ENCODE measurements at regions not wholly inside any gene's neighbourhood (a gene's known extent, or its start where the extent isn't known, plus 50 kb on each side); places are given as distances from the start of the nearest gene placed in this dataset.
A peak's percentile ranks its signal among the peaks of the same experiment; 100 is the strongest.
"Not testable (repeated sequence)": the region's sequence is repeated elsewhere in the genome, so short reads cannot be mapped to it uniquely, and the experiment has no call there.

GRCh38 chr2:238507836-238508235, 81.1 kb downstream of the ASB1 start:
- FAIRE-seq = no peak
- TF ChIP-seq CTCF (IDR thresholded peaks at IDR 0.05; ENCODE audit: insufficient read depth, missing control alignments) = no peak

GRCh38 chr2:238509151-238509835, 82.6 kb downstream of the ASB1 start:
- DNase-seq (ENCODE audit: insufficient read length, low spot score) = no peak
- TF ChIP-seq CTCF (IDR thresholded peaks at IDR 0.05; ENCODE audit: insufficient read depth, missing control alignments) = no peak
- no peak for FAIRE-seq

More at GRCh38 chr2:238507836-238508235, 81.1 kb downstream of the ASB1 start:
- DNase-seq (ENCODE audit: insufficient read length, low spot score) = no peak

- DNase-seq (ENCODE audit: insufficient read length, low spot score) (no peak), FAIRE-seq (no peak)
- no peak for TF ChIP-seq CTCF (IDR thresholded peaks at IDR 0.05; ENCODE audit: insufficient read depth, missing control alignments)
These were observed 83.2 kb downstream of the ASB1 start for GRCh38 chr2:238509903-238510302.

GRCh38 chr2:238510911-238511613, 84.3 kb downstream of the ASB1 start:
- no peak for FAIRE-seq
- no peak for DNase-seq (ENCODE audit: insufficient read length, low spot score)
- no peak for TF ChIP-seq CTCF (IDR thresholded peaks at IDR 0.05; ENCODE audit: insufficient read depth, missing control alignments)

- DNase-seq (ENCODE audit: insufficient read length, low spot score) = no peak
- FAIRE-seq = no peak
- TF ChIP-seq CTCF (IDR thresholded peaks at IDR 0.05; ENCODE audit: insufficient read depth, missing control alignments) = no peak
These were observed 84.9 kb downstream of the ASB1 start for GRCh38 chr2:238511614-238511950.

GRCh38 chr2:238512247-238512867, 85.6 kb downstream of the ASB1 start:
- no peak for TF ChIP-seq CTCF (IDR thresholded peaks at IDR 0.05; ENCODE audit: insufficient read depth, missing control alignments)
- no peak for FAIRE-seq
- no peak for DNase-seq (ENCODE audit: insufficient read length, low spot score)

GRCh38 chr2:238513346-238513745, 86.6 kb downstream of the ASB1 start:
- peak; percentile 33 for TF ChIP-seq CTCF (IDR thresholded peaks at IDR 0.05; ENCODE audit: insufficient read depth, missing control alignments)
- FAIRE-seq (no peak), DNase-seq (ENCODE audit: insufficient read length, low spot score) (no peak)

GRCh38 chr2:238514024-238514423, 87.3 kb downstream of the ASB1 start:
- not testable (repeated sequence) for FAIRE-seq

More at GRCh38 chr2:238514024-238514423, 87.3 kb downstream of the ASB1 start:
- DNase-seq (ENCODE audit: insufficient read length, low spot score) = not testable (repeated sequence)
